NT2/D1 (cell line): ENCODE measurements at regions not wholly inside any gene's neighbourhood (a gene's known extent, or its start where the extent isn't known, plus 50 kb on each side); places are given as distances from the start of the nearest gene placed in this dataset.

ENCODE experiments used
- DNase-seq: peaks from one replicate; pipeline ENCODE4 v3.0.0-alpha.2; 2011; ENCODE audit warnings: low read depth, low spot score
- H3K27me3 ChIP-seq: 2 replicates; pipeline ENCODE4 v1.6.0; 2011; ENCODE audit warnings: mild to moderate bottlenecking; ENCODE audit not compliant: insufficient read length, insufficient read depth
- H3K36me3 ChIP-seq: 2 replicates; pipeline ENCODE4 v1.6.1; 2011; ENCODE audit warnings: mild to moderate bottlenecking, low read length, mixed read lengths; ENCODE audit not compliant: insufficient read depth, insufficient read length
- H3K4me1 ChIP-seq: 2 replicates; pipeline ENCODE4 v1.5.1; 2011; ENCODE audit not compliant: insufficient read depth, insufficient read length
- H3K4me3 ChIP-seq: 2 replicates; pipeline ENCODE4 v1.5.1; 2011; ENCODE audit warnings: low read depth; ENCODE audit not compliant: insufficient read length
- H3K9ac ChIP-seq: 2 replicates; pipeline ENCODE4 v1.6.0; 2011; ENCODE audit warnings: low read depth; ENCODE audit not compliant: insufficient read length
- H3K9me3 ChIP-seq: 2 replicates; pipeline ENCODE4 v1.5.1; 2011; ENCODE audit warnings: mild to moderate bottlenecking, low read length; ENCODE audit not compliant: insufficient read depth
- SUZ12 ChIP-seq: IDR thresholded peaks from 2 replicates; pipeline ENCODE4 v1.6.1; 2011; ENCODE audit not compliant: insufficient read length, insufficient read depth; ENCODE audit errors: extremely low read depth
- YY1 ChIP-seq: IDR thresholded peaks from 2 replicates; pipeline ENCODE4 v1.6.1; 2011; ENCODE audit not compliant: insufficient read length, insufficient read depth
- ZNF274 ChIP-seq: IDR thresholded peaks from 2 replicates; pipeline ENCODE4 v1.6.1; 2011; ENCODE audit warnings: mild to moderate bottlenecking, low read depth, low read length

- DNase-seq: no peak
- no peaks in the 10 kb centered on the region for H3K36me3 ChIP-seq
- H3K9ac ChIP-seq: no peak overlapping the region
- H3K4me1 ChIP-seq: no peaks in the 10 kb centered on the region
- TF ChIP-seq ZNF274: no peak
- no peak for TF ChIP-seq SUZ12
- no peak for TF ChIP-seq YY1
- H3K27me3 ChIP-seq: no peaks in the 10 kb centered on the region
- no peaks in the 10 kb centered on the region for H3K9me3 ChIP-seq
- H3K4me3 ChIP-seq: no peak overlapping the region
Observed at GRCh38 chr18:46246101-46246500, 141.9 kb downstream of the HAUS1 start.

DNA sequence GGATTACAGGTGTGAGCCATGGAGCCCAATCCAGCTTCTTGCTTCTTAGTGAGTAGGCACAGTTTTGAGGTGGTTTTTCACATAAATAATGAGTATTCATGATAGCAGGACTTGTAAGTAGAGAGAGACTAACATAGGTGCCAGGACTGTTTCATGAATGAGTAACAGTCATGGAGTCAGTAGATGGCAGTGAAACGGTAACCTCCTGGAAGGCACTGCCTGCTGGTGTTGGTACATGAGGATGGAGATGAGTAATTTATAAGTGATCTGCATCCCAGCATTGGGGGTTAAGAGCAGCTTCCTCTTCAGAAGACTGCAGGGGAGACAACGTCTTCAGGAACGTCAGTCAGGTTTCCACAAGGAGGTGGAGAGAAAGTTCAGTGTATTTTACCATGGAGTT lies 143.8 kb downstream of the HAUS1 start:
- Histone ChIP-seq H3K27me3 (no peaks in the 10 kb centered on the region), H3K9me3 (no peaks in the 10 kb centered on the region)

DNA sequence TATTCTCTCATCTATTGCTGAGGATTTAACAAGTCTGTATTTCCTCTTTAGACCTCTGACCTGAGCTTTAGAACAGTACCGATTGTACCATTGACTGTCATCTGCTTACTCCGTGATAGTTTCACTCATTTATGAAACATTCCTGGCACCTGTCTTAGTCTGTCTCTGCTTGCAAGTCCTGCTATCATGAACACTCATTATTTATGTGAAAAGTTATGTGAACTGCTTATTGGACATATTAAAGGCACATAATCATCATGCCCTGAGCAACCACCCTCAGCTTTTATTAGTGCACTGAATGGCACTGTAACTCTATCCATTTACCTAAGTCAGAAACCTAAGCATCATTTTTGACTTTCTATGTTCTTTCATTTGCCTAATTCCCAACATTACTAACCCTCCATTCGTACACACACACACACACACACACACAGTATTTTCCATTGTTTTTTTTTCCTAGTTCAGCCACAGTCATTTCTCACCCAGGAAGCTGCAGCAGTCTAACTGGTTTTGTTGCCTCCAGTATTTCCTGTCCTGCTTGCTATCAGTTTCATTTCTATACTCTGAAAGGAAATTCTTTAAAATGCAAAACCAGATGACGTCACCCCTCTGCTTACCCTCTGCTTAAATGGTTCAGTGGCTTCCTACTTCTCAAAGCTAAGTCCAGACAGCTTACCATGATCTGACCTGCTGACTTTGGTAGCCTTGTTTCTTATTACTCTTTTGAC lies 146.1 kb downstream of the HAUS1 start:
- no peak overlapping the region for H3K9ac ChIP-seq
- H3K36me3 ChIP-seq: peaks cover 2% of the 10 kb centered on the region
- no peaks in the 10 kb centered on the region for H3K4me1 ChIP-seq
- no peak overlapping the region for H3K4me3 ChIP-seq
- no peak for TF ChIP-seq YY1
- TF ChIP-seq SUZ12: no peak
- no peak for TF ChIP-seq ZNF274
- no peaks in the 10 kb centered on the region for H3K27me3 ChIP-seq
- no peak for DNase-seq
- no peaks in the 10 kb centered on the region for H3K9me3 ChIP-seq

More for the DNA sequence above, 143.8 kb downstream of the HAUS1 start:
- no peaks in the 10 kb centered on the region for H3K4me1 ChIP-seq
- H3K36me3 ChIP-seq: no peaks in the 10 kb centered on the region
- no peak overlapping the region for H3K4me3 ChIP-seq
- no peak overlapping the region for H3K9ac ChIP-seq
- TF ChIP-seq ZNF274 (no peak), YY1 (no peak), SUZ12 (no peak)
- DNase-seq: no peak

- peaks cover 2% of the 10 kb centered on the region for H3K36me3 ChIP-seq
- no peaks in the 10 kb centered on the region for H3K9me3 ChIP-seq
- DNase-seq: no peak
- no peak overlapping the region for H3K4me3 ChIP-seq
- H3K4me1 ChIP-seq: no peaks in the 10 kb centered on the region
- no peaks in the 10 kb centered on the region for H3K27me3 ChIP-seq
- H3K9ac ChIP-seq: no peak overlapping the region
- TF ChIP-seq ZNF274: no peak
- no peak for TF ChIP-seq SUZ12
- no peak for TF ChIP-seq YY1
Observed at GRCh38 chr18:46250812-46251173, 146.6 kb downstream of the HAUS1 start.

GRCh38 chr18:46252759-46253158 lies 148.6 kb downstream of the HAUS1 start:
- no peak for DNase-seq
- H3K9ac ChIP-seq: no peak overlapping the region
- TF ChIP-seq SUZ12 (no peak), ZNF274 (no peak), YY1 (no peak)
- H3K4me3 ChIP-seq: no peak overlapping the region
- H3K9me3 ChIP-seq: no peaks in the 10 kb centered on the region
- H3K4me1 ChIP-seq: no peaks in the 10 kb centered on the region
- no peaks in the 10 kb centered on the region for H3K27me3 ChIP-seq
- H3K36me3 ChIP-seq: peaks cover 2% of the 10 kb centered on the region

GRCh38 chr18:46253498-46253897 lies 149.3 kb downstream of the HAUS1 start:
- no peaks in the 10 kb centered on the region for H3K27me3 ChIP-seq
- no peaks in the 10 kb centered on the region for H3K9me3 ChIP-seq
- peaks cover 2% of the 10 kb centered on the region for H3K36me3 ChIP-seq
- H3K4me1 ChIP-seq: no peaks in the 10 kb centered on the region
- H3K9ac ChIP-seq: no peak overlapping the region
- no peak overlapping the region for H3K4me3 ChIP-seq
- DNase-seq: no peak
- TF ChIP-seq SUZ12: no peak
- TF ChIP-seq ZNF274: no peak
- no peak for TF ChIP-seq YY1

GRCh38 chr18:46256078-46256477 lies 151.9 kb downstream of the HAUS1 start:
- Histone ChIP-seq H3K9me3 (no peaks in the 10 kb centered on the region), H3K36me3 (peaks cover 2% of the 10 kb centered on the region), H3K27me3 (no peaks in the 10 kb centered on the region), H3K4me3 (no peak overlapping the region), H3K4me1 (no peaks in the 10 kb centered on the region), H3K9ac (no peak overlapping the region)
- TF ChIP-seq SUZ12 (no peak), ZNF274 (no peak), YY1 (no peak)
- DNase-seq: no peak

DNA sequence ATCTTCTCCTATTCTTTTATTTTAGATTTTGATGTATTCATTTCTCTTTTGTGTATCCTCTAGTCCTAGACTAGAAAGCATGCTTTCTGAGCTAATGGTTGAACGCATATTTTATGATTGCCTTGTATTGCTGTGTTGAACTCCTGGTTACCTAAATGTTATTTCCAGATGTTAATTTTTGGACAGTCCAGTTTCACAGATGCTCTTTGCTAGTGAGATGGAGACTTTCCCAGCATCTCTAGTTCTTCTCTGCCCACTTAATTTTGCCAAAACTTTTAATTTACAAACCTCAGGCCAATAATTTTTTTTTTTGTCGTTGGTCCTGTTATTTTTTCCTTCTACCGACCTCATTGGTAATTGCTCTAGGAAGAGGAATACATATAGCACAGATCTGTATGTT lies 153.2 kb downstream of the HAUS1 start:
- Histone ChIP-seq H3K4me1 (no peaks in the 10 kb centered on the region), H3K9ac (no peak overlapping the region), H3K36me3 (peaks cover 2% of the 10 kb centered on the region), H3K27me3 (no peaks in the 10 kb centered on the region), H3K9me3 (no peaks in the 10 kb centered on the region), H3K4me3 (no peak overlapping the region)
- no peak for DNase-seq
- TF ChIP-seq SUZ12 (no peak), ZNF274 (no peak), YY1 (no peak)
